Medulla oblongata (tissue), 1 donor: ENCODE measurements at regions not wholly inside any gene's neighbourhood (a gene's known extent, or its start where the extent isn't known, plus 50 kb on each side); places are given as distances from the start of the nearest gene placed in this dataset.
"Not testable (repeated sequence)": the region's sequence is repeated elsewhere in the genome, so short reads cannot be mapped to it uniquely, and the experiment has no call there.

Experiments used
- DNase-seq: peaks from one replicate; pipeline ENCODE4 v3.0.0-alpha.2; 2015; ENCODE audit errors: extremely low spot score

- DNase-seq: no peak
Observed at GRCh38 chr20:58579819-58580473, 64.7 kb upstream of the APCDD1L start.

GRCh38 chr20:58579069-58579818 is 64.0 kb upstream of the APCDD1L start:
- DNase-seq: no peak

- no peak for DNase-seq
Observed at GRCh38 chr20:58577871-58578598, 62.8 kb upstream of the APCDD1L start.

DNA sequence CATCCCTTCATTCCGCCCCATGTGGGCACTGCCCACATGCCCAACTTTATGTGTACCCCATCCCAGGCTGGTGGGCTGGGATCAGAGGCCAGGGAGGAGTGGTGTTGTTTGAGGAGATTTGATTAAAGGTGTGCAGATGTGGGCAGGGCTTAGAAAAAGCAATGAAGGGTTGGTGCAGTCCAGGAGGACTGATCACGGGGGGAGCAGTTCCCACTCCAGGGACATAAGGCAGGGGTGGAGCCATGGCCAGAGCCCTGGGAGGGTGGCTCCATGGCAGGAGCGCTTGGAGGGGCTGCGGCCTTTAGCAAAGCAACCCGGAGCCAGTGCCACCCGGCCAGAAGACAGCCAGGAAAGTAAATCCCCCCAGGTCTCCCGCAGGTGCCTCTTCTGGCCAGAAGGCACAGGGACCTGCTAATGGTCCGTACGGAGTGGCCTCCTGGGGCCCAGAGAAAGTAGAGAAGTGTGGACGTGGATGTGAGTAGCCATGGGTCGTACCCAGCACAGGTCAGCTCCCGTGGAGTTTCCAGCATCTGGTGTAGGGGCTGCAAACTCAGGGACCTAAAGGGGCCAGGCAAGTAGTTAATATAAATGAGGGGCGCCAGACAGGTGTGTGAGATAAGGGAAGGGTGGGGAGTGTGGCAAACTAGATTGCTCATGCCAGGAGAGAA is 62.1 kb upstream of the APCDD1L start:
- DNase-seq: no peak

DNA sequence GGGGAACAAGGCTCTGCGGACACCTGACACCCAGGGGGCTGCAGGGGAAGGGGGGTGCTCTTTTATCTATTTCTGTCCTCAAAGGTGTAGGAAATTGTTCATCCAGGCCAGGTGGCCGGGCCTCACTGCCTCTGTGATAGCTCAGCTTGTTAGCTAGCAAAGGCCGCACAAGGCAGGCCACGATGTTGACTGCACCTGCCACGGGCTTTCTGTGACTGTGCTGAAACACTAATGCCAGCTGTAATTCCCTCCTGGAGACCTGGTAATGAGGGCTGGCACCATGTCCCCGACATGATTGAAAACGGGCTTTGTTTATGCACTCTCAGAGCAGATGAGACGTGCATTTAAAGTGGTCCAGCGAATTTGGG is 61.4 kb upstream of the APCDD1L start:
- DNase-seq: no peak

DNA sequence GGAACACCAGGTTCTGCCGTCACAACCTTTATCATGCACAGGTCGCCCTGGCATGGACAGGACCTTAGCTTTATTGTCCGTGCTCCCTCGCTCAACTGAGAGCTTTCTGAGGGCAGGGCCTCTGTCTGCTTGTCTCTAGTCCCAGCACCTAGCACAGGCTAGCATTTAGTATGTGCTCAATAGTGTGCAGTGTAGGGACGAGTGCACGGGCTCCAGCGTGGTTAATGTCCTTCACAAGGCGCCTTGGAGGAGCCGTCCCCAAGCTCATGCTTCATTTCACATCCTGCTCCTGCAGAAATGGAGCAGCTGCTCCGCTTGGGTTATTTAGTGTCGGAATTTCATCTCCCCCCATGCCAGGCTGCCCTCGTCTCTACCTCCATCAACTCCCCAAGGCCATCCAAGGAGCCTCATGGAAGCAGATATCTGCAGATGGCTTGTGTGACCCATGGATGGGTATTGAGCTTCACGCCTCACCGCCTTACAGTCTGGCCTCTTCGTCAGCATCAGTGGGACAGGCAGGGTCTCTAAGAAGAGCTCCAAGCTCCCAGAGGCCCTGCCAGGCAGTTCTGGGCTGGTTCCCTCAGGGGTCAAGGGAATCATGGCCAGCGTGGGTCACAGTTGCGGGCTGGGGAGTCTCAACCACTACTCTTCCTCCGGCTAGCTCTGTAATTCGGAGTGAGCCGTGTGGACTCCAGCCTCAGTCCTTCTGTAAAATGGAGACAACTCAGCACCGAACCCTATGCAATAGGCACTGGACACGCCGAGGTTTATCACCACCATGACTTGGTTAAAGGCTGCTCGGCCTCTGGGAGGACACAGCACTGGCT is 60.8 kb upstream of the APCDD1L start:
- no peak for DNase-seq

DNA sequence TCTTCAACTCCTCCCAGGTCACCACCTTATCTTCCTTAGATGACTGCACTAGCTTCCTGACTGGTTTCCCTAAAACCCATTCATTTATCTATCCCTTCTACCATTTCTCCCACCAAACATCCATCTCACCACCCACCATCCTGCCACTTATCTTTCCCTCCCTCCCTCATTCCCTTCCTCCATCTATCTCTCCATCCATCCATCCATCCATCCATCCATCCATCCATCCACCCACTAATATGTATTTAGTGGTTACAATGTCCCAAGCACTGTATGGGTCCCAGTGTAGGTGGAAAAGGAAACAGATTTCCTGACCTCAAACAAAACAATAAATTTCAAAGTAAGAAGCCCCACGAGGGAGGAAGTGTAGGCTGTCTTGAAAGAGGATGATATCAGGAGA is 59.3 kb upstream of the APCDD1L start:
- DNase-seq: no peak

- no peak for DNase-seq
Observed at GRCh38 chr20:58573986-58574385, 58.8 kb upstream of the APCDD1L start.

DNA sequence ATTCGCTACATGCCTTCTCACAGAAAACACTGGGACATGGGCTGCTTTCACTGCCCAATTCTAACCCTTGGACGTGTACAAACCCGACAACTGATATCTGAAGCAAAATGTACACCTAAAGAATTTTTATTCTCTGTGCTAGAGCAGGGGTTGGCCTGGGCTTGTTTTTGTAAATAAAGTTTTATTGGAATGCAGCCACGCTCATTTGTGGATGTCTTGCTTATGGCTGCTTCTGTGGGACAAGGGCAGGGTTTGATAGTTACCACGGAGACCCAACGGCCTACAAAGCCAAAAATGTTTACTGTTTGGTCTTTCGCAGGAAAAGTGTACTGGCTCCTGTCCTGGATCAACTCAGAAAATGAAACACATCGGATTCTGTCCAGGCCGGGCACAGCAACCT is 58.1 kb upstream of the APCDD1L start:
- no peak for DNase-seq

- not testable (repeated sequence) for DNase-seq
Observed at GRCh38 chr20:58572428-58572763, 57.2 kb upstream of the APCDD1L start.

GRCh38 chr20:58571693-58572427 is 56.7 kb upstream of the APCDD1L start:
- no peak for DNase-seq

- DNase-seq: no peak
Observed at GRCh38 chr20:58571356-58571692, 56.1 kb upstream of the APCDD1L start.

- DNase-seq: no peak
Observed at GRCh38 chr20:58570204-58570859, 55.1 kb upstream of the APCDD1L start.

- no peak for DNase-seq
Observed at GRCh38 chr20:58569241-58570125, 54.3 kb upstream of the APCDD1L start.

- DNase-seq: no peak
Observed at GRCh38 chr20:58568483-58569240, 53.5 kb upstream of the APCDD1L start.

- DNase-seq: no peak
Observed at GRCh38 chr20:58568126-58568482, 52.9 kb upstream of the APCDD1L start.

- DNase-seq: no peak
Observed at GRCh38 chr20:58567437-58567836, 52.2 kb upstream of the APCDD1L start.

GRCh38 chr20:58566981-58567380 is 51.8 kb upstream of the APCDD1L start:
- DNase-seq: no peak
